ENCODE measurements at regions not wholly inside any gene's neighbourhood (a gene's known extent, or its start where the extent isn't known, plus 50 kb on each side); places are given as distances from the start of the nearest gene placed in this dataset.

DNA sequence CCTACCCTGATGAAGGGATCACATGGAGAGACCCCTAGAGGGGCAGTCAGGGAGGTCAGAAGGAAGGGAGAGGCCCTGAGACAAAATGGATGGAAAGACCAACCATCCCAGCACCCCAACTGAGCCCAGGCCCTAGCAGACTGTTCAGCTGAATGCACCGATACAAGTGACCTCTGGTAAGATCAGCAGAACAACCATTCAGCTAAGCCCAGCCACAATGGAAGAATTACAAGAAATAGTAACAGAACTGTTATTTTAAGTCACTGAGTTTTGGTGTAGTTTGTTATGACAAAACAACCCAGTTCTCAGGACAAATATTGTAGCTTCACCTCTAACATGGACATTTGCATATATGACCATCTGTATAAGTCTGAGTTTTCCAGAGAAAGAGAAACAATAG, 210.4 kb upstream of the SVIL start:
- DNase-seq (no peak), ATAC-seq (no peak)
- intact Hi-C loops (cut with DNase I): no loop called here
- Histone ChIP-seq H3K4me1 (peaks cover 20% of the 10 kb centered on the region), H3K4me3 (no peak overlapping the region), H3K27ac (no peak overlapping the region), H3K36me3 (replicated peaks in 1 of 2; ENCODE audit: insufficient read depth in 1 of 2, low read depth in 2 of 2) (no peaks in the 10 kb centered on the region), H3K9me3 (peaks cover 0 to 3% (median 0%) of the 10 kb centered on the region in 3 donors), H3K27me3 (no peaks in the 10 kb centered on the region)
- TF ChIP-seq, protein P1, sequence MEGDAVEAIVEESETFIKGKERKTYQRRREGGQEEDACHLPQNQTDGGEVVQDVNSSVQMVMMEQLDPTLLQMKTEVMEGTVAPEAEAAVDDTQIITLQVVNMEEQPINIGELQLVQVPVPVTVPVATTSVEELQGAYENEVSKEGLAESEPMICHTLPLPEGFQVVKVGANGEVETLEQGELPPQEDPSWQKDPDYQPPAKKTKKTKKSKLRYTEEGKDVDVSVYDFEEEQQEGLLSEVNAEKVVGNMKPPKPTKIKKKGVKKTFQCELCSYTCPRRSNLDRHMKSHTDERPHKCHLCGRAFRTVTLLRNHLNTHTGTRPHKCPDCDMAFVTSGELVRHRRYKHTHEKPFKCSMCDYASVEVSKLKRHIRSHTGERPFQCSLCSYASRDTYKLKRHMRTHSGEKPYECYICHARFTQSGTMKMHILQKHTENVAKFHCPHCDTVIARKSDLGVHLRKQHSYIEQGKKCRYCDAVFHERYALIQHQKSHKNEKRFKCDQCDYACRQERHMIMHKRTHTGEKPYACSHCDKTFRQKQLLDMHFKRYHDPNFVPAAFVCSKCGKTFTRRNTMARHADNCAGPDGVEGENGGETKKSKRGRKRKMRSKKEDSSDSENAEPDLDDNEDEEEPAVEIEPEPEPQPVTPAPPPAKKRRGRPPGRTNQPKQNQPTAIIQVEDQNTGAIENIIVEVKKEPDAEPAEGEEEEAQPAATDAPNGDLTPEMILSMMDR (IDR thresholded peaks at IDR 0.05): no peak
- TF ChIP-seq POLR2A (IDR thresholded peaks at IDR 0.05): no peak
- WGBS, 2 donors: 87 to 100% methylated on average over 1 of the region's 1 CpG

DNA sequence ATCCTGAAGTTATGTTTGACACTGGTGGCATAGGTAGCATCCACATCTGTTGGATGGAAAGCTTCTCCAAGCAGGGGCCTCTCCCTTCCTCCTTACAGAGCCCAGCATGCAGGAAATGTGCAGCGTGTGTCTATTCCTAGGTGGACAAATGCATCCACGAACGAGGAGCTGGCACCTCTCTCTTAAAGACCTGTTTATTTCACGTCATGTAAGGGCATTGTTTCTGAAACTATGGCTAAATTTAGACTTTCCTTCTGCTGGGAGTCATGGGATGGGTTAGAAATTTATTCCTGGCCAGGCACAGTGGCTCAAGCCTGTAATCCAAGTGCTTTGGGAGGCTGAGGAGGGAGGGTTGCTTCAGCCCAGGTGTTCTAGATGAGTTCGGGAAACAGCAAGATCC, 208.4 kb upstream of the SVIL start:
- Histone ChIP-seq H3K9me3 (peaks cover 0 to 3% (median 0%) of the 10 kb centered on the region in 3 donors), H3K27ac (no peak overlapping the region), H3K4me1 (peaks cover 33% of the 10 kb centered on the region), H3K36me3 (replicated peaks in 1 of 2; ENCODE audit: insufficient read depth in 1 of 2, low read depth in 2 of 2) (no peaks in the 10 kb centered on the region), H3K4me3 (no peak overlapping the region), H3K27me3 (no peaks in the 10 kb centered on the region)
- DNase-seq (no peak), ATAC-seq (no peak)
- TF ChIP-seq POLR2A (IDR thresholded peaks at IDR 0.05): no peak
- TF ChIP-seq, protein P1 (IDR thresholded peaks at IDR 0.05): no peak
- intact Hi-C loops (cut with DNase I): no loop called here
- WGBS, 2 donors: 88 to 90% methylated on average over 5 of the region's 5 CpGs

DNA sequence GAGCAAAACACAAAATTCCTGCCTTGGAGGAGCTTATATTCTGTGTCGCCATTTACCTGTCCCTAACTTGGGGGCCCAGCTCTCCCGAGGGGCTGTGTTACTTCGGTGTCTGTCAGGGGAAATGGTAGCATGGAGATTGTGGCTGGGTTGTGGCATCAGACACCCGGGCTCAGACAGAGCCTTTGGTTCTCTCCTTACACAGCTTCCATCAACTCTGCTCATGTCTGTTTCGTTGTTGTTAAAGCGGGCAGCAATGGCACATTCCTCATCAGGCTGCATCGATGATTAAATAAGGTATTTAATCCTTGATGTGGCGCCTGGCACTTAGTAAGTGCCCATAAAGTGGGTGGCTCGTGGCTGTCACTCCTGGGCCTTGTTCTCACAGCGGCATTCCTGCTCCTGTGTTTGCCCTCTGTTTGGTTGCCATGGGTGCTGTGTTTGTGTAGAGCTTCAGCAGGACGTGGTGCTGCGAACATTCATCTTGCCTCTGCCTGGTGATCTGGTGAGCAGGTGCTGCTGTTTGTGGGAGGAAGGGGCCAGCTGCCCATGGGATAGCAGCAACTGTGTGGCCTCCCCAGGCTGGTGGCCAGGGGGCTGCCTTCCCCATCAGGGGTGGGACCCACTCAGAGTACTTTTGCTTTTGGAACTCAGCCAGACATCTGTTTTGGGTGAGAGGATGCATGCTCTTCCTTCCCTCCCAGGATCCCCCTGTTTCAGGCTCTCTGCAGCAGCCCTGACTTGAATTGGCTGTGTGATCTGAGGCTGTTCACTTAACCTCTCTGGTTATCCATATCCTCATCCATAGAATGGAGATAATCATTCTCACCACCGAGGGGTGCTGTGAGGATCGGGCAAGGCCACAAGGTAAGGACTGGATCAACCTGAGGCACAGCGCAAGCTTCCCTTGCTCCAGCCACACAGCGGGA, 207.2 kb upstream of the SVIL start:
- DNase-seq: peak; percentile 59 to 73 (median 62)
- Histone ChIP-seq H3K9me3 (peaks cover 0 to 3% (median 0%) of the 10 kb centered on the region in 3 donors), H3K4me3 (no peak overlapping the region), H3K27me3 (no peaks in the 10 kb centered on the region), H3K36me3 (replicated peaks in 1 of 2; ENCODE audit: insufficient read depth in 1 of 2, low read depth in 2 of 2) (no peaks in the 10 kb centered on the region), H3K4me1 (peaks cover 44% of the 10 kb centered on the region), H3K27ac (peak overlapping the region in 3 of 4 donors; percentile 51 to 75 (median 55))
- 62 to 83% methylated on average over 16 of the region's 16 CpGs for WGBS, 2 donors
- ATAC-seq: peak; percentile 72
- intact Hi-C loops (cut with DNase I): no loop called here
- TF ChIP-seq, protein P1 (IDR thresholded peaks at IDR 0.05): no peak
- no peak for TF ChIP-seq POLR2A (IDR thresholded peaks at IDR 0.05)

DNA sequence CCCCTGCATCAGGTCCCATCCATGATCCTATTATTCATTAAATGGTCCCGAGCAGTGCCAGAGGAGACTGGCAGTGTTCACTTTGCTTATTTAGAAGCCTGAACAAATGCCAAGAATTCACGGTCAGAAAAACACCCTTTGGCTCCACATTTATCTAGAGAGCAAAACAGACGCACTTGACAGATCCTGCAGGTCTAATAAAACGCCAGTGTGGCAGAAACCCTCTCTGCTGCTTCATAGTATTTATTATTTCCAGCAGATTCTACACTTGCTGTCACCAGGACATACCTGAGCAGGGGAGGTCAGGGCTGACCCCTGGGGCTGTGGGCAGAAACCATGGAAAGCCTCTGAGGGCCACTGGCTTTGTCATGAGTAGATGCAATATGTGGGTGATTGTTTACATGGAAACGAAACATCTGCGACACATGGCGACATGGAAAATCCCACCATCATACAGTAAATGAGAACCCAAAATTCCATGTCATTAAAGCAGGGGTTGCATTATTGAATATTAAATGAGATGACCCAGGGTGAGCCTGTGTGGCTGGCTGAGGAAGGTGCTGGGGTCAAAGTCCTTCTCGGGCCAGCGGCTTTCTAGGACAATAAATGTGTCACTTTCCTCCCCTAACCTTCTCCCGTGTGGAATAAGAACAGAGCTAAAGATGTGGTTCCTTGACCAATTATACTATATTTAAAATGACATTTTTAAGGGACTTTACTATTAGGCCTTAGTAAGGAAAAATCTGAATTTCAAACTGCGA, 205.9 kb upstream of the SVIL start:
- TF ChIP-seq, protein P1 (IDR thresholded peaks at IDR 0.05): no peak
- TF ChIP-seq POLR2A (IDR thresholded peaks at IDR 0.05): no peak
- peaks cover 48% of the 10 kb centered on the region for H3K4me1 ChIP-seq
- no peak overlapping the region for H3K4me3 ChIP-seq
- 30 to 35% methylated on average over 11 of the region's 11 CpGs for WGBS, 2 donors
- no peaks in the 10 kb centered on the region for H3K36me3 ChIP-seq (replicated peaks in 1 of 2; ENCODE audit: insufficient read depth in 1 of 2, low read depth in 2 of 2)
- intact Hi-C loops (cut with DNase I): no loop called here
- DNase-seq: peak; percentile 27 to 50 (median 31)
- peak; percentile 49 for ATAC-seq
- no peaks in the 10 kb centered on the region for H3K27me3 ChIP-seq
- H3K9me3 ChIP-seq: peaks cover 0 to 3% (median 0%) of the 10 kb centered on the region in 3 donors
- H3K27ac ChIP-seq: peak overlapping the region; percentile 17 to 75 (median 53)
